NCI-H2107 treated with DMSO at 0.1 percent for 48 hours (cell line): ENCODE measurements at regions not wholly inside any gene's neighbourhood (a gene's known extent, or its start where the extent isn't known, plus 50 kb on each side); places are given as distances from the start of the nearest gene placed in this dataset.
"Not testable (repeated sequence)": the region's sequence is repeated elsewhere in the genome, so short reads cannot be mapped to it uniquely, and the experiment has no call there.

Source experiments
- DNase-seq: peaks from one replicate; lab custom pipeline; 2025; ENCODE audit not compliant: unreplicated experiment; lab: John Stamatoyannopoulos, UW

- DNase-seq: no peak
Measured at GRCh38 chr6:150734235-150734634, 131.3 kb upstream of the MTHFD1L start.

DNA sequence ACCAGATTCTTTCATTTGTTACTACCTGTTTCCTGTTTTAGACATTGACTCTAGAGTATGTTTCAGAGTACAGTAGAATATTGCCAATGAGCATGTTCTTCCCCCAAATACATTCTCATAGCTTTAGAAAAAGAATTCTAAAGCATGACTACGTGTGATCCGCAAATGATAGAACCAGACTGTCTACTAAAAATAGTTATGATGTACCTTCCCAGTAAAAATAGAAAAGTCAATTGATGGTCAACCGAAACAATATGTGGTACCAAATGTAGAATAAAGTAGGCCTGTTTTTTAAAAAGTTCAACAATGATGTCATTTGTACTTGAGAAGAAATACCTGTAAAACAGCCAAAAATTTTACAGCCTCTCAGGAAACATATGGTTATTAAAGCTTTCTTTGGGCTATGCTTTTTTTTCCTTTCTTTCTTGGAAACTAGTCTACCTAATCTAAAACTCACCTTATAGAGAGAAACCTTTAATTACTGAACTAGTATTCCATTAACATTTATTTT lies 130.1 kb upstream of the MTHFD1L start:
- DNase-seq: no peak

- no peak for DNase-seq
Measured at GRCh38 chr6:150738092-150738629, 127.3 kb upstream of the MTHFD1L start.

GRCh38 chr6:150739711-150740349 lies 125.7 kb upstream of the MTHFD1L start:
- DNase-seq: no peak

- no peak for DNase-seq
Measured at GRCh38 chr6:150740453-150740852, 125.0 kb upstream of the MTHFD1L start.

DNA sequence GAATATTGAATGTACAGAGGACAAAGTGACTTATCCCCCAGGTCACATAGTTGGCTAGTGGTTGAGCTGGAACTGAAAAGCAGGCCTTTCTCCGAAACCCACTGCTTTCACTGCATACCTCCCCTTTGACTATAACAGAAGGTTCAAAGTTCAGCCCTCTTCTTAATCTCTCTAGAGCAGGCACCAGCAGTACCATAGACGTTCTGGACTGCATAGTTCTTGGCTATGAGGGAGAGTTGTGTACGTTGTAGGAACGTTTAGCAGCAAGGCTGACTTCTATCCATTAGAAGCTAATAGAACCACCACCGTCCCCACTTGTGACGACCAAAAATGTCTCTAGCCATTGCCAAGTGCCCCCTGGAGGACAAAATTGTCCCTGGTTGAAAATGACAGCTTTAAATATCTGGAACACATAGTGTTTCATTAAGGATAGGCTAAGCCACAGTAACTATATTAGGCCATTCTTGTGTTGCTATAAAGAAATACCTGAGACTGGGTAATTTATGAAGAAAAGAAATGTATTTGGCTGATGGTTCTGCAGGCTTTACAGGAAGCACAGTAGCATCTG lies 123.8 kb upstream of the MTHFD1L start:
- no peak for DNase-seq

DNA sequence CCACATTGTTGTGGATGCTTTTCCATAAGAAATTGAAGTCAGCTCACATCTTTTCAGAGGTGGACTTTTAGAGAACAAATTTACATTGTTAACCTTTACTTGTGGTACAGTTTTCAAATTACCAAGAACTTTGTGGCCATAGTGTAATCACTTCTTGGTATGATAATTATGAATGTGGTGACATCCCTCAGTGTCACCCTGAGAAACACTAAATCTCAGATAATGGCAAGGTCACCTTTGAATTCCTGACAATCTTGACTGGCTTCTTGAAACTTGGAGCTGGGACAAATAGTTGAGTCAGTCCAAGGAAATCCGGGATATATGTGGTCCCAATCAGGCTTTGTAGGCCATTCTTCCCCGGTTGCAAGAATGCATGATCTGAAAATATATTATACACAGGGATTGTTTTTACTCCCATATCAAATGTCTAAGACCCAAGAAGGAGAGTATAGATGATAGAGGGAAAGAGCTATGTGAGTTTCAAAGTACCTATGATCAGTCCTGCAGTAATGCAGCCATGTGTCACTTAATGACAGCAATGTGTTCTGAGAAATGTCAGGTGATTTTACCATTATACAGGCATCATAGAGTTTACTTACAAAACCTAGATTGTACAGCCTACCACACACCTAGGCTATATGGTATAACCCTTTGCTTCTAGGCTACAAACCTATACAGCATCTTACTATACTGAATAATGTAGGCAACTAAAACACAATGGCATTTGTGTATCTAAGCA lies 120.8 kb upstream of the MTHFD1L start:
- no peak for DNase-seq

DNA sequence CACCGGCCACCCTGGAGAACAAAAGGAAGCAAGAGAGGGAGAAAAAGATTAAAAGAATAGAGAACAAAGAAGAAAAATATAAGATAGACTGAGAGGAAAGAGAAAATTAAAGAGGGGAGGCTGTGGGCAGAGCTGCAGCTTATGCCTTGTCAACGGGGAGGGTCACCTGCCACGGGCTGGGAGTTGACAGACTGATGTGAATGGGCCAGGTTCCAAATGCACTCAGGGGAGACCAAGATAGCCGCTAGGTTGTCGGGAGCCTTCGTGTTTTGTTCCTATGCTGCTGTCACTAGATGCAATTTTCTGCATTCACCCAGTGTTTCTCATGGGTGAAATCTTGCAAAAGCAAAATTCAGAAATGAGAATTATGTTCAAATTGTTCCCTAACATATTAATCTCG lies 119.6 kb upstream of the MTHFD1L start:
- no peak for DNase-seq

- no peak for DNase-seq
Measured at GRCh38 chr6:150747155-150747554, 118.3 kb upstream of the MTHFD1L start.

DNA sequence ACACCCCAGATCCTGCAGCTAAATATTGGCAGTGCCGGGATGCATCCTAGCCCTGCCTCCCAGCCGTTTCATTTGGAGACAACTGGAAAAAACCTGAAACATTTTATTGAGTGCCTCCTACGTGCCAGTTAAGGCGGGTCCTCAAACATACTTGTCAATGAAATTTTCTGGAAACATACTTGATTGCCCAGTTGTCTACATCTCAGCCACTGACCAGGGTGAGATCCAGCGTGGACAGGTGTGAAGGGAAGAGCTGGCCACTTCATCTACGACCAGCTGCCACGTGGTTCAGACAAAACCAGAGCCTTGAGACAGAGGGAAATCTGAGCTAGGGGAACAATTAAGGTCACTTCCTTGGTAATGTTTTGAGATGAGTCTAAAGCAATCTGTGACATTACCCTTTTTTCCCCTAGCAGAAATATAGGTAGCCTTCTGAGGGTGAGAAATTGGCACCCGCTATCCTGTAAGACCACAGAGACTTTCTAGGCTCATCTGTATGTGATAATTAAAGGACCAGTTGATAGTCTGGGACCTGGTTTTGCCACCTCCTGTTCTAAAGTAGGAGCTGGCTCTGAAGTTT lies 116.3 kb upstream of the MTHFD1L start:
- no peak for DNase-seq

DNA sequence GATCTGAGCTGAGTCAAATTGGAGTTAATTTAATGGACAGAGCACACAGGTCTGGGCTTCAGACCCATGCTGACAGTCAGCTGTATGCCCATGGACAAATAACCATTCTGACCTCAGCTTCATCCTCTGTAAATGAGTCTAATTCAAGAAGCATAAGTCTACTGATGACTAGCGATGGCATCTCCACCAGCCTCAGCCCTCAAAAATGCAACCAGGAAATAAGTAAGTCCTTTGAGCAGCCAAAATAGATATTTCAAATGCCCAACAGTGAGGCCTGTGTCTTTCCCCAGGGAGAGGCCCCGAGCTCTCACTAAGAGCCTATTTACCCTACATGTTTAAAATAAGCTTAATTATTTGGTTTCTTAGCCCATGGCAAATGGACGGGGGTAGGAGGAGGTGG lies 114.2 kb upstream of the MTHFD1L start:
- DNase-seq: no peak

DNA sequence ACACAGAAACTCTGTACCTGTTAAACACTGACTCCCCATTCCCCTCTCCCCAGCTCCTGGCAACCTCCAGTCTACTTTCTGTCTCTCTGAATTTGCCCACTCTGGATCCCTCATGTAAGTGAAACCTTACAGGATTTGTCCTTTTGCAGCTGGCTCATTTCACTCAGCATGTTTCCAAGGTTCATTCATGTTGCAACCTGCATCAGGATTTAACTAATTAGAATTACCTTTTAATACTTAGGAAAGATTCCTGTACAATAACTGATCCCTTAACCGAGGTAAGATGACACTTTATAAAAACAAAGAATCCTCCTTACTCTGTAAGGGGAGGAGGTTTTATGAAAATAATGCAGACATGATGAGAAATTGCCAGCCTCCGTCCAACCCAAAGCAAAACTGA lies 113.1 kb upstream of the MTHFD1L start:
- peak; percentile 31 for DNase-seq

- DNase-seq: peak; percentile 35
Measured at GRCh38 chr6:150753371-150754064, 112.0 kb upstream of the MTHFD1L start.

DNA sequence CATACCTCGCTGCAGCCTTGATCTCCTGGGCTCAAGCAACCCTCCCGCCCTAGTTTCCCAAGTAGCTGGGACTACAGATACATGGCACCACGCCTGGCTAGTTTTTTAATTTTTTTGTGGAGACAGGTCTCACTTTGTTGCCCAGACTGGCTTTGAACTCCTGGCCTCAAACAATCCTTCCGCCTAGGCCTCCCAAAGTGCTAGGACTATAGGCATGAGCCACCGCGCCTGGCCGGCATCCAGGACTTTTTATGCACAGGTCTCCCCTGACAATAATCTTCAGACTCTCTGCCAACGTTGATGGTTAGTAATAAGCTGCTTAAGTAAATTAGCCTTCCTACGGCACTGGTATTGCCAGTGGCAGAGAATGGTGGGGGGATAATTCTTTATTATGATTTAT lies 110.5 kb upstream of the MTHFD1L start:
- no peak for DNase-seq

DNA sequence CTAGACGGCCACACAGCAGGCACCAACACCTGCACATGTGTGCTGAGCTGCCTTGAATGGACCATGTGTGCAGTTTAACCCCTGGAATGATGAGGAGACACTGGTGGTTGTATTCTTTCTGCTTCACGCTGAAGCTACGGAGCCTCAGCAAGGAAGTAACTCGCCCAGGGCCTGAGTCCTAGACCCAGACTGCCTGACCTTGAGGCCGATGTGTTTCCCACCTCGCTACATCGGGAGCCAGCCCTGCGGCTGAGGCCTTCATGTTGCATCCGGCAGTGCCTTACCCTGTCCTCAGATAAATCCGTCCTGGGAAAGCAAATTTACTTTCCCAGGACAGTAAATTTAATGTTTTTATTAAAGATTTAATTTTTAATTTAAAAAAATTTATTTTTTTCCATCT lies 110.0 kb upstream of the MTHFD1L start:
- DNase-seq: no peak

GRCh38 chr6:150756173-150756572 lies 109.3 kb upstream of the MTHFD1L start:
- no peak for DNase-seq

GRCh38 chr6:150757807-150758206 lies 107.7 kb upstream of the MTHFD1L start:
- DNase-seq: not testable (repeated sequence)

DNA sequence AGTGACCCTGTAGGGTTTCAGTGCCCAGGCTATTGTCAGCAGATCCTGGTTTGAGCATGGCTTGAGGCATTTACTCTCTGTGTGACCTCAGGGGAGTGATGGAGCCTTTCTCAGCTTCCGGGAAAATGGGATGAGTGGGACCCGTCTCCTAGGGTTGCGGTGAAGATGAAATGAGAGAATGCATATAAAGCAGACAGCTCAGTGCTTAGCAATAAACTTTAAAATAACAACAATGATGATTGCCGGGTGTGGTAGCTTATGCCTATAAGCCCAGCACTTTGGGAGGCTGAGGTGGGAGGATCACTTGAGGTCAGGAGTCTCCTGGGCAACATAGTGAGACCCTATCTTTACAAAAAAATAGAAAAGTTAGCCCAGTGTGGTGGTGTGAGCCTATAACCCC lies 106.0 kb upstream of the MTHFD1L start:
- DNase-seq: no peak

DNA sequence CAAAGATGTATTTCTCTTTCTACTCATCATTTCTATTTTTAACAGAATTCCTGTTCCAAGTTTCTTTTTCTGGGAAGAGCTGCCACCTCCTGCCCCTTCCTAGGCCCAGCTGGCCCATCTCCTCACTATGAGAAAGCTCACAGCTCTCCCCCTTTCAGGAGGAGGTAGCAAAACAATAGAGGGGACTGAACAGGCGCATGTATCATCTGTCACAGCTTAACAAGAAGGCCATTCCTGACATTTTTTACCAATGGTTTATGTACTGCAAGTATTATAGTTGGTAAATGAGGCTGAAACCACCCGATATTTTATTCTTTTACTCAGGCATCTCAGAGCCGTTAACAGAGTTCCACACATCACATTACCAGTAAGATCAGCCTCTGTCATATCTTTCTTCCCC lies 103.7 kb upstream of the MTHFD1L start:
- DNase-seq: no peak

DNA sequence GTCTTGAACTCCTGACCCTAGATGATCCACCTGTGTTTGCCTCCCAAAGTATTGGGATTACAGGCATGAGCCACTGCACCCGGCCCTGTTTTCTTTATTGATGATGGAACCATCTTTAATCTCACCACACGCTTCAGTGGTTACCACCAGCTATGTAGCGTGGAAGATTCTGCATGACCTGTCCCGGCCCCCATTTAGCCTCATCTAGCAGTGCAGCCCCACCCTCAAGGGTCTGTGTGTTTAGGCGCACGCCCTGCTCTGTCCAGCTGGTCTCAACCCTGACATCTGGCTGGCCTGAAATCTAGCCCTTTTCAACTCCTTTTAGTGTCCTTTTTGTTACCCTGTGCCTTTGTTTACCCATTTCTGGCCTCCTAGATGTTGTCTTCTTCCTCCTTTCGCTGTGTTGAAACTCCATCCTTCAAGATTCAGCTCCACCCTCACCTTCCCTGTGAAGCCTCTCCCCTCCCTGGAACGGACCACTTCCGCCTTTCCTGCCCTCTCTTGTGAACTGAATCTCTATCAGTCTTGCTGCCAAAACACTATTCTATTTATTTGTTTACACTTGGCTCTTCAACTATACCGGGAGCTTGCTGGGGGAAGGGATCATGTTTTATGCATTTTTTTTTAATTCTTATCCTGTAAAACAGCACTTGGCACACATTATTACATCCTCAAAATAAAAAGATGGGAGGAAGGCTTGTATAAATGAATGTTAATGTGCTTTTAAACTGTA lies 101.0 kb upstream of the MTHFD1L start:
- DNase-seq: no peak
